Memory B cell (primary cell): ENCODE measurements at regions not wholly inside any gene's neighbourhood (a gene's known extent, or its start where the extent isn't known, plus 50 kb on each side); places are given as distances from the start of the nearest gene placed in this dataset.

ENCODE experiments used
- ATAC-seq: fragments of 150-1000 bp; cut with Tn5 transposase; 2 replicates; pipeline ENCODE4 v1.10.0; 2021; ENCODE audit warnings: low read depth, mild to moderate bottlenecking, moderate library complexity
- DNase-seq, 2 donors: peaks; one replicate each; pipeline ENCODE4 v3.0.0; 2022; ENCODE audit warnings: low spot score in 2 of 2
- H3K27ac Mint-ChIP-seq: one replicate; pipeline ENCODE4 v1.8.0; 2022; ENCODE audit warnings: mild to moderate bottlenecking, moderate library complexity, mixed read lengths
- H3K27me3 Mint-ChIP-seq: one replicate; pipeline ENCODE4 v1.8.0; 2022; ENCODE audit warnings: mixed read lengths
- H3K36me3 Mint-ChIP-seq: one replicate; pipeline ENCODE4 v1.8.0; 2022; ENCODE audit warnings: mild to moderate bottlenecking, mixed read lengths
- H3K4me1 Mint-ChIP-seq: one replicate; pipeline ENCODE4 v1.8.0; 2022; ENCODE audit warnings: mixed read lengths
- H3K4me3 Mint-ChIP-seq: one replicate; pipeline ENCODE4 v1.8.0; 2022; ENCODE audit warnings: mild to moderate bottlenecking, moderate library complexity, mixed read lengths
- H3K9me3 Mint-ChIP-seq: one replicate; pipeline ENCODE4 v1.8.0; 2022; ENCODE audit warnings: mixed read lengths

GRCh38 chr1:101507547-101507971, 270.7 kb downstream of the S1PR1 start:
- Mint-ChIP-seq H3K36me3 (no peaks in the 10 kb centered on the region), H3K4me3 (no peak overlapping the region), H3K4me1 (peaks cover 3% of the 10 kb centered on the region), H3K27ac (no peak overlapping the region), H3K9me3 (no peaks in the 10 kb centered on the region), H3K27me3 (peaks cover 2% of the 10 kb centered on the region)
- DNase-seq, result no peak
- no peak for ATAC-seq

- ATAC-seq, result no peak
- H3K27ac Mint-ChIP-seq, result no peak overlapping the region
- H3K9me3 Mint-ChIP-seq, result no peaks in the 10 kb centered on the region
- H3K27me3 Mint-ChIP-seq, result peaks cover 2% of the 10 kb centered on the region
- no peak for DNase-seq
- H3K36me3 Mint-ChIP-seq, result no peaks in the 10 kb centered on the region
- H3K4me1 Mint-ChIP-seq, result peaks cover 3% of the 10 kb centered on the region
- no peak overlapping the region for H3K4me3 Mint-ChIP-seq
These were observed 272.1 kb downstream of the S1PR1 start for GRCh38 chr1:101508913-101509312.

- Mint-ChIP-seq H3K9me3 (no peaks in the 10 kb centered on the region), H3K27ac (no peak overlapping the region), H3K4me1 (no peaks in the 10 kb centered on the region), H3K36me3 (no peaks in the 10 kb centered on the region), H3K27me3 (no peaks in the 10 kb centered on the region), H3K4me3 (no peak overlapping the region)
- no peak for ATAC-seq
- no peak for DNase-seq
These were observed 272.6 kb downstream of the S1PR1 start for GRCh38 chr1:101509370-101509769.

- DNase-seq (no peak), ATAC-seq (no peak)
- no peak overlapping the region for H3K4me3 Mint-ChIP-seq
- peaks cover 3% of the 10 kb centered on the region for H3K27me3 Mint-ChIP-seq
- H3K36me3 Mint-ChIP-seq, result no peaks in the 10 kb centered on the region
- H3K27ac Mint-ChIP-seq, result no peak overlapping the region
- peaks cover 3% of the 10 kb centered on the region for H3K9me3 Mint-ChIP-seq
- no peaks in the 10 kb centered on the region for H3K4me1 Mint-ChIP-seq
These were observed 274.5 kb downstream of the S1PR1 start for GRCh38 chr1:101511202-101511891.

- DNase-seq (peak in 1 of 2 donors; percentile 13), ATAC-seq (peak; percentile 60)
- peaks cover 10% of the 10 kb centered on the region for H3K9me3 Mint-ChIP-seq
- H3K36me3 Mint-ChIP-seq, result peaks cover 2% of the 10 kb centered on the region
- H3K27me3 Mint-ChIP-seq, result no peaks in the 10 kb centered on the region
- peaks cover 5% of the 10 kb centered on the region for H3K4me1 Mint-ChIP-seq
- no peak overlapping the region for H3K27ac Mint-ChIP-seq
- no peak overlapping the region for H3K4me3 Mint-ChIP-seq
These were observed 283.5 kb downstream of the S1PR1 start for GRCh38 chr1:101520302-101520701.

GRCh38 chr1:101522486-101522885, 285.7 kb downstream of the S1PR1 start:
- H3K9me3 Mint-ChIP-seq, result peaks cover 4% of the 10 kb centered on the region
- ATAC-seq, result peak; percentile 14
- H3K4me1 Mint-ChIP-seq, result peaks cover 8% of the 10 kb centered on the region

DNA sequence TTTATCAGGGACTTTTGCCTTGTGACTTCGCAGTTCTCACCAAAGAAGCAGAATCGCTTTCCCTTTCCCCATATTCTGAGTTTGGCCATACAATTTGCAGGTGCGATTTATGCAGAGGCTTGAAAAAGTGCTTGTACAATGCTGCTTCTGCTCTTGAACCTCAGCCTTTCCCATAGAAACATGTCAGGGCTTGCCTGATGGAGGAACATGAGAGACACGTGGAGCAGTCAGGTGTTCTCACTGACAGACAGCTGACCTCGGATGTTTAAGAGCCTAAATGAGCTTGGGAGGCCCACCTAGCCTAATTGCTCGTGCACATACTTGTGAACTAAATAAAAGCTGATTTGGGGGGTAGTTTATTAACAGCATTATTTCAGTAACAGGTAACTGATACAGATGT, 290.0 kb downstream of the S1PR1 start:
- Mint-ChIP-seq H3K36me3 (peaks cover 2% of the 10 kb centered on the region), H3K9me3 (no peaks in the 10 kb centered on the region), H3K4me1 (peaks cover 8% of the 10 kb centered on the region), H3K4me3 (no peak overlapping the region), H3K27me3 (peaks cover 8% of the 10 kb centered on the region), H3K27ac (no peak overlapping the region)
- ATAC-seq, result no peak
- DNase-seq, result no peak

More at GRCh38 chr1:101522486-101522885, 285.7 kb downstream of the S1PR1 start:
- H3K27ac Mint-ChIP-seq, result no peak overlapping the region
- peaks cover 3% of the 10 kb centered on the region for H3K27me3 Mint-ChIP-seq
- H3K4me3 Mint-ChIP-seq, result no peak overlapping the region
- no peak for DNase-seq
- H3K36me3 Mint-ChIP-seq, result peaks cover 2% of the 10 kb centered on the region

- Mint-ChIP-seq H3K9me3 (no peaks in the 10 kb centered on the region), H3K27me3 (peaks cover 5% of the 10 kb centered on the region), H3K27ac (no peak overlapping the region), H3K4me3 (no peak overlapping the region), H3K36me3 (peaks cover 2% of the 10 kb centered on the region), H3K4me1 (no peaks in the 10 kb centered on the region)
- ATAC-seq, result no peak
- DNase-seq, result no peak
These were observed 295.6 kb downstream of the S1PR1 start for GRCh38 chr1:101532377-101532776.

DNA sequence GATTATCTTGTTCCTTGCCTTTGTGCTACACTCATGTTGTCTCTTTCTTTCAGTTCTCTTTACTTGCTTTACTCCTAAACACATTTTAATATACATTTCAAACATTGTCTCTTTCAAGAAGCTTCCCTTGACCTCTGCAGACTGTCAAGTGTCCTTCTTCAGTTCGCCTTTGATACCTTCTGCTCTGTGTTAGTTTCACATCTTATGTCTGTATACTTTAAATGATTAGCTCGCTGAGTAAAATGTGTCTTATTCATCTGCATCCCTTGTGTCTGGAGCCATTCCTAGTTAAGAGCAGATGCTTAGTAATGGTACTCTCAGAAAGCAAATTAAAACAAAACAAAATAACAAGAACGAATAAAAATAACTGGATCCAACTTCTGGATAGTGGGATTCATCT, 303.3 kb downstream of the S1PR1 start:
- Mint-ChIP-seq H3K4me1 (peaks cover 2% of the 10 kb centered on the region), H3K9me3 (no peaks in the 10 kb centered on the region), H3K4me3 (no peak overlapping the region), H3K36me3 (no peaks in the 10 kb centered on the region), H3K27me3 (peaks cover 5% of the 10 kb centered on the region), H3K27ac (no peak overlapping the region)
- ATAC-seq, result no peak
- no peak for DNase-seq

DNA sequence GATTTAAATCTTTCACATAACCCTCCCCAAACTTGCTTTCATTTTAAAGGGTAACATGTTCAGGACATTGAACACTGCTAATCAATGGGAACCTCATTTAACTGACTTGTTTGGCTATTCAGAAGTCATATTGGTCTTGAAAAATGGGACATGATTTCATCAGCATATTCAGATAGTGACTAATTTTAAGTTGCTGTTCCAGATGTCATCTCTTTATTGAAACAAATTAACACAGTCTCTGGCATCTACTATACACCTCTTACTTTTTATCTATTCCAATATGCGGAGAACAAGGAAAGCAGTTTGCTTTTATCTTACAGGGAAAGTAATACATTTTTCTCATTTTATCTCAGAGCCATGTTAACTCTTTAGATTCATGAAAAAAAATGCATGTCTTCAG, 310.1 kb downstream of the S1PR1 start:
- H3K27ac Mint-ChIP-seq, result no peak overlapping the region
- H3K9me3 Mint-ChIP-seq, result no peaks in the 10 kb centered on the region
- H3K36me3 Mint-ChIP-seq, result no peaks in the 10 kb centered on the region
- DNase-seq (no peak), ATAC-seq (no peak)
- no peak overlapping the region for H3K4me3 Mint-ChIP-seq
- peaks cover 3% of the 10 kb centered on the region for H3K27me3 Mint-ChIP-seq
- no peaks in the 10 kb centered on the region for H3K4me1 Mint-ChIP-seq

GRCh38 chr1:101547357-101547756, 310.5 kb downstream of the S1PR1 start:
- no peaks in the 10 kb centered on the region for H3K36me3 Mint-ChIP-seq
- no peak overlapping the region for H3K27ac Mint-ChIP-seq
- no peaks in the 10 kb centered on the region for H3K9me3 Mint-ChIP-seq

DNA sequence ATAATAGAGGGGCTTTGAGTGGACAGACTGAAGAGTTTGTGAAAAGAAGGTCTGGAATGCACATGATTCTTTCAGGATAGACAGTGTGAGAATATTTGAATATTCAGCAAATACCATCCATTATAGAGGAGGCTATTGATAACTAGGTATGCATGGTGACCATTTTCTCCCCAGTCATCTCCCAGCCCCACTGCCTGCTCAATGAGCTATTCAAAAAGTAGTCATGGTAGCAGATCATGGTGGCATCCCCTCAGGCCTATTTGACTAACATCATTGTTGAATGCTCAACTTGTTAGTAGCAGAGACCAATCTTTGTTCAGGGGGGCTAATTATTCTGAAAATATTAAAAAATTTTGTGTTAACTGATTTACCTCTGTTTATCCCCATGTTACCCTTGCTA, 311.6 kb downstream of the S1PR1 start:
- Mint-ChIP-seq H3K27me3 (peaks cover 3% of the 10 kb centered on the region), H3K9me3 (no peaks in the 10 kb centered on the region), H3K36me3 (no peaks in the 10 kb centered on the region), H3K27ac (no peak overlapping the region), H3K4me1 (no peaks in the 10 kb centered on the region), H3K4me3 (no peak overlapping the region)
- DNase-seq (no peak), ATAC-seq (no peak)

More at GRCh38 chr1:101547357-101547756, 310.5 kb downstream of the S1PR1 start:
- DNase-seq (no peak), ATAC-seq (no peak)
- Mint-ChIP-seq H3K4me1 (no peaks in the 10 kb centered on the region), H3K27me3 (peaks cover 3% of the 10 kb centered on the region), H3K4me3 (no peak overlapping the region)

DNA sequence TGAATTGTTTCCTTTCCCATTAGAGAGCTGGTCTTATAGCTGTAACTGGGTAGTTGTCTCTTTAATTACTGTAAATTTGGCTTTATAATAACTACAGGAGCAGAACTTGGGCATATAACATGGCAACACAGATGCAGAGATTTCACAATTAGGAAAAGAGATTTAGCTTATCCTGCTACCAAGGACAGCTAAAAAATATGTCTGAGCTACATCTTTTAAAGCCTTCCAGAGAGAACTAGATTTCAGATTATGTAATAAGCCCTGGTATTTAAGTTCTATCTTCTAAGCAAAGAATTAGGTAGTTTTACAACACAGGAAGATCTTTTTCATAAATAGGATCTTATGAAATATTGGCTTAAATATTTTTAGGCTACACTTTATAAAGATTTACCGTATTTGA, 313.8 kb downstream of the S1PR1 start:
- Mint-ChIP-seq H3K27me3 (peaks cover 2% of the 10 kb centered on the region), H3K4me3 (no peak overlapping the region), H3K4me1 (no peaks in the 10 kb centered on the region), H3K36me3 (no peaks in the 10 kb centered on the region), H3K27ac (no peak overlapping the region), H3K9me3 (peaks cover 1% of the 10 kb centered on the region)
- no peak for DNase-seq
- no peak for ATAC-seq

DNA sequence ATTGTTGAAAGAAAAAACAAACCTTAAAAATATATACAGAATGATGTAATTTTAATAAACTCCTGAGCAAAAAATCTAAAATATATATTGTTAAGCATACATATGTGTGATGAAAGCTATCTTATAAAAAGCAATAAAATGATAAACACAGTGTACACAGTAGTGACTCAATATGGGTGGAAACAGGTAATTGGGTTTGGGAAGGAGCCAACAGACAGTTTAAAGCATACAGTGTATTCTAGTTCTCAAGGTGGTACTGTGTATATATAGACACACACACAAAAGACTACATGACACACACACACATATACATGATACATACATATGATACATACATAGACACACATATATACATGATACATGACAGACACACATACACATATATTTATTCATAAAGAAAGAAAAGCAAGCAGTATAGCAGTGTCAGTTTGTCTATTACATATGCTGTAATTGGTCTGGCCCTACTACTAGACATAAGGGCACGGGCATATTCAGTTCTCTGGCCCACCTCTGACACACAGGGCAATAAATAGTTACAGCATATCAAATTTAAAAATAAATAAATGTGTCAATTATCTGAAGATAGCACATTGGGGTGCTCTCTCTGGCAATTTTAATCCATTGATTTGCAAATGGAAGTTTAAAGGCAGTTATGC, 330.2 kb downstream of the S1PR1 start:
- ATAC-seq (no peak), DNase-seq (no peak)
- Mint-ChIP-seq H3K9me3 (peaks cover 3% of the 10 kb centered on the region), H3K27ac (no peak overlapping the region), H3K36me3 (no peaks in the 10 kb centered on the region), H3K4me1 (no peaks in the 10 kb centered on the region), H3K27me3 (no peaks in the 10 kb centered on the region), H3K4me3 (no peak overlapping the region)
